ENCODE measurements at regions not wholly inside any gene's neighbourhood (a gene's known extent, or its start where the extent isn't known, plus 50 kb on each side); places are given as distances from the start of the nearest gene placed in this dataset.

DNA sequence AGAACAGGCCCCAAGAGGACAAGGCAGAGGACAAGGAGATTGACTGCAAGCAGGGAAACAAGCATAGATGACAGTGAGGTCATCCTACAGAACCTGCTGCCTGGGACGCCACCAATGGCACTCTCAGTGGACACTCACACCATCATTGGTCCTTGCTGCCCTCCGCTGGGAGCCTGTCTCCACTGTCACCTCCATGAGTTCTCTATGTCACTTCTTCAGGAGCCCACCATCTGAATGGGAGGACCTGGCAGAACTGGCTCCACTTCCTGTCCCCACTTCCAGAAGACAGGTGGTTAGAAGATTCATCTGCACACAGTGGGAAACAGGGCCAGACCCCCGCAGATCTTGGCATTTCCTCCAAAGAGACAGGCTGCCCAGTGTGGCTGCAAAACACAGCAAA is 188.9 kb downstream of the HSD17B3 start:
- no peak overlapping the region for H3K4me3 ChIP-seq
- Mint-ChIP-seq H3K27me3 (ENCODE audit: insufficient read depth, low read depth, poor library complexity) (peaks cover 5% of the 10 kb centered on the region), H3K27ac (no peak overlapping the region), H3K9me3 (peaks cover 9% of the 10 kb centered on the region), H3K4me3 (no peak overlapping the region), H3K4me1 (peaks cover 3% of the 10 kb centered on the region; the same call in 2 of the 3 replicates), H3K36me3 (ENCODE audit: low read depth) (peaks cover 6% of the 10 kb centered on the region; the same call in 1 of the 3 replicates)
- no peaks in the 10 kb centered on the region for H3K4me1 ChIP-seq (ENCODE audit: insufficient read depth)
- no peaks in the 10 kb centered on the region; the same call in none of the 2 replicates for H3K9me2 ChIP-seq (ENCODE audit: insufficient read depth)
- H3K79me2 ChIP-seq (replicated peaks; ENCODE audit: insufficient read depth): no peaks in the 10 kb centered on the region
- H4K20me1 ChIP-seq (replicated peaks; ENCODE audit: insufficient read depth): no peaks in the 10 kb centered on the region
- H3K27ac ChIP-seq (ENCODE audit: low read depth): no peak overlapping the region
- H3K36me3 ChIP-seq (ENCODE audit: insufficient read depth): no peaks in the 10 kb centered on the region
- no peaks in the 10 kb centered on the region for H3F3A ChIP-seq (replicated peaks; ENCODE audit: low read depth)
- no peak overlapping the region for H2AFZ ChIP-seq
- H3K27me3 ChIP-seq (ENCODE audit: insufficient read depth): no peaks in the 10 kb centered on the region
- DNase-seq (ENCODE audit: low spot score) (no peak), ATAC-seq (no peak)
- H3K4me2 ChIP-seq: no peak overlapping the region
- TF ChIP-seq, protein P1, sequence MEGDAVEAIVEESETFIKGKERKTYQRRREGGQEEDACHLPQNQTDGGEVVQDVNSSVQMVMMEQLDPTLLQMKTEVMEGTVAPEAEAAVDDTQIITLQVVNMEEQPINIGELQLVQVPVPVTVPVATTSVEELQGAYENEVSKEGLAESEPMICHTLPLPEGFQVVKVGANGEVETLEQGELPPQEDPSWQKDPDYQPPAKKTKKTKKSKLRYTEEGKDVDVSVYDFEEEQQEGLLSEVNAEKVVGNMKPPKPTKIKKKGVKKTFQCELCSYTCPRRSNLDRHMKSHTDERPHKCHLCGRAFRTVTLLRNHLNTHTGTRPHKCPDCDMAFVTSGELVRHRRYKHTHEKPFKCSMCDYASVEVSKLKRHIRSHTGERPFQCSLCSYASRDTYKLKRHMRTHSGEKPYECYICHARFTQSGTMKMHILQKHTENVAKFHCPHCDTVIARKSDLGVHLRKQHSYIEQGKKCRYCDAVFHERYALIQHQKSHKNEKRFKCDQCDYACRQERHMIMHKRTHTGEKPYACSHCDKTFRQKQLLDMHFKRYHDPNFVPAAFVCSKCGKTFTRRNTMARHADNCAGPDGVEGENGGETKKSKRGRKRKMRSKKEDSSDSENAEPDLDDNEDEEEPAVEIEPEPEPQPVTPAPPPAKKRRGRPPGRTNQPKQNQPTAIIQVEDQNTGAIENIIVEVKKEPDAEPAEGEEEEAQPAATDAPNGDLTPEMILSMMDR (conservative IDR thresholded peaks at IDR 0.05; ENCODE audit: low read depth in 2 of 2): peak in 1 of 2 experiments; percentile 23; a peak in 1 of 4 replicates
- TF ChIP-seq POLR2AphosphoS5 (IDR thresholded peaks at IDR 0.05; ENCODE audit: low read depth): no peak

DNA sequence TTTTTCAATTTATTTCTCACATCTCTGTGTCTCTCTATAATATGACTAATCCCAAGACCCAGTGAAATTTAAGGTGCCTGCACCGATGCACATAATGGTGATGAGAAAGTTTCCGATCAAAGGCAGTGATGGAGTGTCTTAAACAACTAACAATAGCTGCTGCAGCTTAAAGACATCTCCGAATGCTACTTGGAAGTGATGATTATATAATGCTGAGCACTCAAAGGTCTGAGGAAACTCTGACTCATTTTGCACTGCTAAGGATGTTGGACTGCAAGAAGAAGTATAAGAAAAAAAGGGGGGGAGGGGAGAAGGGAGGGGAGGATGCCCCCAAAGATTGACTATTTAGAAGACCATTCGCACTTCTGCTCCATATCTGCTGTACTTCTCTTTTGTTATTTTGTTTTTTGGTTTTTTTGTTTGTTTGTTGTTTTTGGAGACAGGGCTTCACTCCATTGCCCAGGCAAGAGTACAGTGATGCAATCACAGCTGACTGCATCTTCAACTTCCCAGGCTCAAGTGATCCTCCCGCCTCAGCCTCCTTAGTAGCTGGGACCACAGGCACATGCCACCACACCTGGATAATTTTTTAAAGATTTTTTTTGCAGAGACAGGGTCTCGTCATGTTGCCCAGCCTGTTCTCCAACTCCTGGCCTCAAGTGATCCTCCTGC is 192.2 kb downstream of the HSD17B3 start:
- H3K27ac ChIP-seq (ENCODE audit: low read depth): no peak overlapping the region
- no peak for ATAC-seq
- Mint-ChIP-seq H3K4me1 (peaks cover 3% of the 10 kb centered on the region; the same call in 1 of the 3 replicates), H3K27ac (no peak overlapping the region), H3K27me3 (ENCODE audit: insufficient read depth, low read depth, poor library complexity) (peaks cover 3% of the 10 kb centered on the region), H3K4me3 (no peak overlapping the region), H3K36me3 (ENCODE audit: low read depth) (no peaks in the 10 kb centered on the region), H3K9me3 (peaks cover 4% of the 10 kb centered on the region; the same call in 2 of the 3 replicates)
- H3K27me3 ChIP-seq (ENCODE audit: insufficient read depth): no peaks in the 10 kb centered on the region
- DNase-seq (ENCODE audit: low spot score): no peak
- no peaks in the 10 kb centered on the region for H3K79me2 ChIP-seq (replicated peaks; ENCODE audit: insufficient read depth)
- no peaks in the 10 kb centered on the region for H3K9me2 ChIP-seq (ENCODE audit: insufficient read depth)
- H2AFZ ChIP-seq: no peak overlapping the region
- no peaks in the 10 kb centered on the region for H3F3A ChIP-seq (replicated peaks; ENCODE audit: low read depth)
- no peaks in the 10 kb centered on the region for H3K36me3 ChIP-seq (ENCODE audit: insufficient read depth)
- no peak overlapping the region for H3K4me2 ChIP-seq
- H3K4me3 ChIP-seq: no peak overlapping the region
- H4K20me1 ChIP-seq (replicated peaks; ENCODE audit: insufficient read depth): no peaks in the 10 kb centered on the region
- H3K4me1 ChIP-seq (ENCODE audit: insufficient read depth): no peaks in the 10 kb centered on the region
- no peak for TF ChIP-seq STAT1 (IDR thresholded peaks at IDR 0.05; ENCODE audit: unreplicated experiment)
- no peak for TF ChIP-seq NANOG (IDR thresholded peaks at IDR 0.05; ENCODE audit: borderline replicate concordance)
- no peak for TF ChIP-seq JUNB (IDR thresholded peaks at IDR 0.05; ENCODE audit: unreplicated experiment)
- TF ChIP-seq, protein P2, sequence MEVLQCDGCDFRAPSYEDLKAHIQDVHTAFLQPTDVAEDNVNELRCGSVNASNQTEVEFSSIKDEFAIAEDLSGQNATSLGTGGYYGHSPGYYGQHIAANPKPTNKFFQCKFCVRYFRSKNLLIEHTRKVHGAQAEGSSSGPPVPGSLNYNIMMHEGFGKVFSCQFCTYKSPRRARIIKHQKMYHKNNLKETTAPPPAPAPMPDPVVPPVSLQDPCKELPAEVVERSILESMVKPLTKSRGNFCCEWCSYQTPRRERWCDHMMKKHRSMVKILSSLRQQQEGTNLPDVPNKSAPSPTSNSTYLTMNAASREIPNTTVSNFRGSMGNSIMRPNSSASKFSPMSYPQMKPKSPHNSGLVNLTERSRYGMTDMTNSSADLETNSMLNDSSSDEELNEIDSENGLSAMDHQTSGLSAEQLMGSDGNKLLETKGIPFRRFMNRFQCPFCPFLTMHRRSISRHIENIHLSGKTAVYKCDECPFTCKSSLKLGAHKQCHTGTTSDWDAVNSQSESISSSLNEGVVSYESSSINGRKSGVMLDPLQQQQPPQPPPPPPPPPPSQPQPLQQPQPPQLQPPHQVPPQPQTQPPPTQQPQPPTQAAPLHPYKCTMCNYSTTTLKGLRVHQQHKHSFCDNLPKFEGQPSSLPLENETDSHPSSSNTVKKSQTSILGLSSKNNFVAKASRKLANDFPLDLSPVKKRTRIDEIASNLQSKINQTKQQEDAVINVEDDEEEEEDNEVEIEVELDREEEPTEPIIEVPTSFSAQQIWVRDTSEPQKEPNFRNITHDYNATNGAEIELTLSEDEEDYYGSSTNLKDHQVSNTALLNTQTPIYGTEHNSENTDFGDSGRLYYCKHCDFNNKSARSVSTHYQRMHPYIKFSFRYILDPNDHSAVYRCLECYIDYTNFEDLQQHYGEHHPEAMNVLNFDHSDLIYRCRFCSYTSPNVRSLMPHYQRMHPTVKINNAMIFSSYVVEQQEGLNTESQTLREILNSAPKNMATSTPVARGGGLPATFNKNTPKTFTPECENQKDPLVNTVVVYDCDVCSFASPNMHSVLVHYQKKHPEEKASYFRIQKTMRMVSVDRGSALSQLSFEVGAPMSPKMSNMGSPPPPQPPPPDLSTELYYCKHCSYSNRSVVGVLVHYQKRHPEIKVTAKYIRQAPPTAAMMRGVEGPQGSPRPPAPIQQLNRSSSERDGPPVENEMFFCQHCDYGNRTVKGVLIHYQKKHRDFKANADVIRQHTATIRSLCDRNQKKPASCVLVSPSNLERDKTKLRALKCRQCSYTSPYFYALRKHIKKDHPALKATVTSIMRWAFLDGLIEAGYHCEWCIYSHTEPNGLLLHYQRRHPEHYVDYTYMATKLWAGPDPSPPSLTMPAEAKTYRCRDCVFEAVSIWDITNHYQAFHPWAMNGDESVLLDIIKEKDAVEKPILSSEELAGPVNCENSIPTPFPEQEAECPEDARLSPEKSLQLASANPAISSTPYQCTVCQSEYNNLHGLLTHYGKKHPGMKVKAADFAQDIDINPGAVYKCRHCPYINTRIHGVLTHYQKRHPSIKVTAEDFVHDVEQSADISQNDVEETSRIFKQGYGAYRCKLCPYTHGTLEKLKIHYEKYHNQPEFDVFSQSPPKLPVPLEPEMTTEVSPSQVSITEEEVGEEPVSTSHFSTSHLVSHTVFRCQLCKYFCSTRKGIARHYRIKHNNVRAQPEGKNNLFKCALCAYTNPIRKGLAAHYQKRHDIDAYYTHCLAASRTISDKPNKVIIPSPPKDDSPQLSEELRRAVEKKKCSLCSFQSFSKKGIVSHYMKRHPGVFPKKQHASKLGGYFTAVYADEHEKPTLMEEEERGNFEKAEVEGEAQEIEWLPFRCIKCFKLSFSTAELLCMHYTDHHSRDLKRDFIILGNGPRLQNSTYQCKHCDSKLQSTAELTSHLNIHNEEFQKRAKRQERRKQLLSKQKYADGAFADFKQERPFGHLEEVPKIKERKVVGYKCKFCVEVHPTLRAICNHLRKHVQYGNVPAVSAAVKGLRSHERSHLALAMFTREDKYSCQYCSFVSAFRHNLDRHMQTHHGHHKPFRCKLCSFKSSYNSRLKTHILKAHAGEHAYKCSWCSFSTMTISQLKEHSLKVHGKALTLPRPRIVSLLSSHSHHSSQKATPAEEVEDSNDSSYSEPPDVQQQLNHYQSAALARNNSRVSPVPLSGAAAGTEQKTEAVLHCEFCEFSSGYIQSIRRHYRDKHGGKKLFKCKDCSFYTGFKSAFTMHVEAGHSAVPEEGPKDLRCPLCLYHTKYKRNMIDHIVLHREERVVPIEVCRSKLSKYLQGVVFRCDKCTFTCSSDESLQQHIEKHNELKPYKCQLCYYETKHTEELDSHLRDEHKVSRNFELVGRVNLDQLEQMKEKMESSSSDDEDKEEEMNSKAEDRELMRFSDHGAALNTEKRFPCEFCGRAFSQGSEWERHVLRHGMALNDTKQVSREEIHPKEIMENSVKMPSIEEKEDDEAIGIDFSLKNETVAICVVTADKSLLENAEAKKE (CRISPR knock-in tag; IDR thresholded peaks at IDR 0.05): no peak
- TF ChIP-seq, protein P3, sequence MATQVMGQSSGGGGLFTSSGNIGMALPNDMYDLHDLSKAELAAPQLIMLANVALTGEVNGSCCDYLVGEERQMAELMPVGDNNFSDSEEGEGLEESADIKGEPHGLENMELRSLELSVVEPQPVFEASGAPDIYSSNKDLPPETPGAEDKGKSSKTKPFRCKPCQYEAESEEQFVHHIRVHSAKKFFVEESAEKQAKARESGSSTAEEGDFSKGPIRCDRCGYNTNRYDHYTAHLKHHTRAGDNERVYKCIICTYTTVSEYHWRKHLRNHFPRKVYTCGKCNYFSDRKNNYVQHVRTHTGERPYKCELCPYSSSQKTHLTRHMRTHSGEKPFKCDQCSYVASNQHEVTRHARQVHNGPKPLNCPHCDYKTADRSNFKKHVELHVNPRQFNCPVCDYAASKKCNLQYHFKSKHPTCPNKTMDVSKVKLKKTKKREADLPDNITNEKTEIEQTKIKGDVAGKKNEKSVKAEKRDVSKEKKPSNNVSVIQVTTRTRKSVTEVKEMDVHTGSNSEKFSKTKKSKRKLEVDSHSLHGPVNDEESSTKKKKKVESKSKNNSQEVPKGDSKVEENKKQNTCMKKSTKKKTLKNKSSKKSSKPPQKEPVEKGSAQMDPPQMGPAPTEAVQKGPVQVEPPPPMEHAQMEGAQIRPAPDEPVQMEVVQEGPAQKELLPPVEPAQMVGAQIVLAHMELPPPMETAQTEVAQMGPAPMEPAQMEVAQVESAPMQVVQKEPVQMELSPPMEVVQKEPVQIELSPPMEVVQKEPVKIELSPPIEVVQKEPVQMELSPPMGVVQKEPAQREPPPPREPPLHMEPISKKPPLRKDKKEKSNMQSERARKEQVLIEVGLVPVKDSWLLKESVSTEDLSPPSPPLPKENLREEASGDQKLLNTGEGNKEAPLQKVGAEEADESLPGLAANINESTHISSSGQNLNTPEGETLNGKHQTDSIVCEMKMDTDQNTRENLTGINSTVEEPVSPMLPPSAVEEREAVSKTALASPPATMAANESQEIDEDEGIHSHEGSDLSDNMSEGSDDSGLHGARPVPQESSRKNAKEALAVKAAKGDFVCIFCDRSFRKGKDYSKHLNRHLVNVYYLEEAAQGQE (IDR thresholded peaks at IDR 0.05; ENCODE audit: unreplicated experiment): no peak
